ENCODE measurements at regions not wholly inside any gene's neighbourhood (a gene's known extent, or its start where the extent isn't known, plus 50 kb on each side); places are given as distances from the start of the nearest gene placed in this dataset.
A peak's percentile ranks its signal among the peaks of the same experiment; 100 is the strongest.

- CTCF ChIA-PET, result no interaction called here
- no peaks in the 10 kb centered on the region for H3K36me3 Mint-ChIP-seq
- no peak overlapping the region for H3K4me3 Mint-ChIP-seq
- peaks cover 5% of the 10 kb centered on the region for H3K9me3 Mint-ChIP-seq
- POLR2A ChIA-PET, result no interaction called here
- TF ChIP-seq CREM (CRISPR knock-in tag; IDR thresholded peaks at IDR 0.05), result no peak
- no peak for TF ChIP-seq ZNF263 (CRISPR knock-in tag; IDR thresholded peaks at IDR 0.05; ENCODE audit: low read depth)
- TF ChIP-seq NFE2L1 (CRISPR knock-in tag; IDR thresholded peaks at IDR 0.05), result no peak
- TF ChIP-seq PREB (CRISPR knock-in tag; IDR thresholded peaks at IDR 0.05; ENCODE audit: borderline replicate concordance), result no peak
- TF ChIP-seq ZNF416 (CRISPR knock-in tag; IDR thresholded peaks at IDR 0.05), result no peak
- TF ChIP-seq HMGXB4 (CRISPR knock-in tag; IDR thresholded peaks at IDR 0.05), result no peak
- no peak for TF ChIP-seq ATF6 (CRISPR knock-in tag; IDR thresholded peaks at IDR 0.05)
- no peak for TF ChIP-seq JUN (CRISPR knock-in tag; IDR thresholded peaks at IDR 0.05)
- TF ChIP-seq USF1 (CRISPR knock-in tag; IDR thresholded peaks at IDR 0.05), result no peak
- no peak for TF ChIP-seq ZNF512 (CRISPR knock-in tag; IDR thresholded peaks at IDR 0.05; ENCODE audit: borderline replicate concordance)
- no peak for TF ChIP-seq E2F4 (CRISPR knock-in tag; IDR thresholded peaks at IDR 0.05; ENCODE audit: borderline replicate concordance, low read depth)
- DNase-seq (ENCODE audit: low spot score), result no peak
- ATAC-seq, result no peak
- H3K27me3 Mint-ChIP-seq (ENCODE audit: low read depth), result peaks cover 19% of the 10 kb centered on the region
- no peak overlapping the region for H3K27ac Mint-ChIP-seq
- H3K4me1 Mint-ChIP-seq, result peaks cover 24% of the 10 kb centered on the region
These were observed 86.0 kb downstream of the RASSF10 start for GRCh38 chr11:13094930-13095687.

- CTCF ChIA-PET, result interaction anchor here (1.1 kb wide), 2 partner anchors 134 to 184 kb away, joined by 3 read pairs; no protein-coding TSS in a partner anchor
- peak; percentile 63 for ATAC-seq
- H3K27ac Mint-ChIP-seq, result no peak overlapping the region
- H3K4me1 Mint-ChIP-seq, result peaks cover 35% of the 10 kb centered on the region
- DNase-seq (ENCODE audit: low spot score), result no peak
- POLR2A ChIA-PET, result no interaction called here
- no peak overlapping the region for H3K4me3 Mint-ChIP-seq
- no peaks in the 10 kb centered on the region for H3K36me3 Mint-ChIP-seq
- peaks cover 34% of the 10 kb centered on the region for H3K27me3 Mint-ChIP-seq (ENCODE audit: low read depth)
- H3K9me3 Mint-ChIP-seq, result no peaks in the 10 kb centered on the region; the same call in 1 of the 2 replicates
- TF ChIP-seq FOXJ3 (CRISPR knock-in tag; IDR thresholded peaks at IDR 0.05; ENCODE audit: borderline replicate concordance) (no peak), TEAD4 (CRISPR knock-in tag; IDR thresholded peaks at IDR 0.05) (no peak), KAT7 (CRISPR knock-in tag; IDR thresholded peaks at IDR 0.05; ENCODE audit: borderline replicate concordance) (no peak), JUN (CRISPR knock-in tag; IDR thresholded peaks at IDR 0.05) (no peak), ZNF416 (CRISPR knock-in tag; IDR thresholded peaks at IDR 0.05) (no peak), ZNF219 (CRISPR knock-in tag; IDR thresholded peaks at IDR 0.05; ENCODE audit: borderline replicate concordance) (no peak), ATF3 (CRISPR knock-in tag; conservative IDR thresholded peaks at IDR 0.05) (no peak), ZNF263 (CRISPR knock-in tag; IDR thresholded peaks at IDR 0.05; ENCODE audit: low read depth) (no peak), NR1H2 (CRISPR knock-in tag; IDR thresholded peaks at IDR 0.05) (no peak), ZNF232 (CRISPR knock-in tag; IDR thresholded peaks at IDR 0.05) (no peak), ZBTB21 (CRISPR knock-in tag; IDR thresholded peaks at IDR 0.05; ENCODE audit: borderline replicate concordance) (no peak), ZNF281 (CRISPR knock-in tag; IDR thresholded peaks at IDR 0.05) (no peak), ZNF138 (CRISPR knock-in tag; conservative IDR thresholded peaks at IDR 0.05) (no peak), NFATC4 (CRISPR knock-in tag; IDR thresholded peaks at IDR 0.05) (no peak)
These were observed 88.9 kb downstream of the RASSF10 start for GRCh38 chr11:13098063-13098462.
